ENCODE measurements at regions not wholly inside any gene's neighbourhood (a gene's known extent, or its start where the extent isn't known, plus 50 kb on each side); places are given as distances from the start of the nearest gene placed in this dataset.

GRCh38 chr11:15725246-15725645 is 610.5 kb downstream of the INSC start (continued):
- TF ChIP-seq TOE1 (IDR thresholded peaks at IDR 0.05; ENCODE audit: borderline replicate concordance), result no peak
- no peak for TF ChIP-seq TOE1 (CRISPR knock-in tag; IDR thresholded peaks at IDR 0.05; ENCODE audit: borderline replicate concordance, low read depth)
- TF ChIP-seq MYBL2 (IDR thresholded peaks at IDR 0.05; ENCODE audit: low read depth), result no peak
- TF ChIP-seq MYBL2 (CRISPR knock-in tag; IDR thresholded peaks at IDR 0.05; ENCODE audit: borderline replicate concordance), result no peak
- TF ChIP-seq ESRRB (CRISPR knock-in tag; IDR thresholded peaks at IDR 0.05; ENCODE audit: borderline replicate concordance), result no peak
- TF ChIP-seq RHOXF2B (CRISPR knock-in tag; conservative IDR thresholded peaks at IDR 0.05), result no peak
- TF ChIP-seq, protein P1, sequence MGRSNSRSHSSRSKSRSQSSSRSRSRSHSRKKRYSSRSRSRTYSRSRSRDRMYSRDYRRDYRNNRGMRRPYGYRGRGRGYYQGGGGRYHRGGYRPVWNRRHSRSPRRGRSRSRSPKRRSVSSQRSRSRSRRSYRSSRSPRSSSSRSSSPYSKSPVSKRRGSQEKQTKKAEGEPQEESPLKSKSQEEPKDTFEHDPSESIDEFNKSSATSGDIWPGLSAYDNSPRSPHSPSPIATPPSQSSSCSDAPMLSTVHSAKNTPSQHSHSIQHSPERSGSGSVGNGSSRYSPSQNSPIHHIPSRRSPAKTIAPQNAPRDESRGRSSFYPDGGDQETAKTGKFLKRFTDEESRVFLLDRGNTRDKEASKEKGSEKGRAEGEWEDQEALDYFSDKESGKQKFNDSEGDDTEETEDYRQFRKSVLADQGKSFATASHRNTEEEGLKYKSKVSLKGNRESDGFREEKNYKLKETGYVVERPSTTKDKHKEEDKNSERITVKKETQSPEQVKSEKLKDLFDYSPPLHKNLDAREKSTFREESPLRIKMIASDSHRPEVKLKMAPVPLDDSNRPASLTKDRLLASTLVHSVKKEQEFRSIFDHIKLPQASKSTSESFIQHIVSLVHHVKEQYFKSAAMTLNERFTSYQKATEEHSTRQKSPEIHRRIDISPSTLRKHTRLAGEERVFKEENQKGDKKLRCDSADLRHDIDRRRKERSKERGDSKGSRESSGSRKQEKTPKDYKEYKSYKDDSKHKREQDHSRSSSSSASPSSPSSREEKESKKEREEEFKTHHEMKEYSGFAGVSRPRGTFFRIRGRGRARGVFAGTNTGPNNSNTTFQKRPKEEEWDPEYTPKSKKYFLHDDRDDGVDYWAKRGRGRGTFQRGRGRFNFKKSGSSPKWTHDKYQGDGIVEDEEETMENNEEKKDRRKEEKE (IDR thresholded peaks at IDR 0.05; ENCODE audit: borderline replicate concordance in 1 of 2, control insufficient read depth in 1 of 2, low read depth in 2 of 2, low read length in 1 of 2), result no peak

DNA sequence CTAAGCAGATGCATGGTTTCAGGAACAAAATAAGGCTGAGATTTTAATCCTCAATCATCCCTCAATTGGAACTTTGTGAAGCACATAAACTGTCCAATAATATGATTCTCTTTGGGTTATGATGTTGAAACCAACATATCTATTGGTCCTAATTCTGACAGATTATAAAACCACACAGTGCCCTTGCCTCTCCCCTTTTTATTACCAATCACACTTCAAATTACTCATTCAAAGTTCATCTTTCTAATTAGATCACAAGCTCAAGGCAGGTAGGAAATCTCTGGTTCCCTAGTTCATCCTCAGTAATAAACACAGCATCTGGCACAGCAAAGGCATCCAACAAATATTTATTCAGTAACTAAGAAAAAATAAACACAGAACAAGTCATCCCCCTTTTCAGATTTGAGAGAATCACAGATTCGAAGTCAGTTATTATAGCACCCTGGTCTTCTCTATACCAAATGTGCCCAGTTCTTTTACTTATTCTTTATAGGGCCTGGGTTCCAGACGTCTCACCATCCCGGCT is 611.6 kb downstream of the INSC start:
- WGBS (ENCODE audit: insufficient coverage, low coverage, missing lambda C conversion rate), result 0% methylated on average over 3 of the region's 3 CpGs
- no peak for TF ChIP-seq SOX6 (IDR thresholded peaks at IDR 0.05)
- TF ChIP-seq, protein P2, sequence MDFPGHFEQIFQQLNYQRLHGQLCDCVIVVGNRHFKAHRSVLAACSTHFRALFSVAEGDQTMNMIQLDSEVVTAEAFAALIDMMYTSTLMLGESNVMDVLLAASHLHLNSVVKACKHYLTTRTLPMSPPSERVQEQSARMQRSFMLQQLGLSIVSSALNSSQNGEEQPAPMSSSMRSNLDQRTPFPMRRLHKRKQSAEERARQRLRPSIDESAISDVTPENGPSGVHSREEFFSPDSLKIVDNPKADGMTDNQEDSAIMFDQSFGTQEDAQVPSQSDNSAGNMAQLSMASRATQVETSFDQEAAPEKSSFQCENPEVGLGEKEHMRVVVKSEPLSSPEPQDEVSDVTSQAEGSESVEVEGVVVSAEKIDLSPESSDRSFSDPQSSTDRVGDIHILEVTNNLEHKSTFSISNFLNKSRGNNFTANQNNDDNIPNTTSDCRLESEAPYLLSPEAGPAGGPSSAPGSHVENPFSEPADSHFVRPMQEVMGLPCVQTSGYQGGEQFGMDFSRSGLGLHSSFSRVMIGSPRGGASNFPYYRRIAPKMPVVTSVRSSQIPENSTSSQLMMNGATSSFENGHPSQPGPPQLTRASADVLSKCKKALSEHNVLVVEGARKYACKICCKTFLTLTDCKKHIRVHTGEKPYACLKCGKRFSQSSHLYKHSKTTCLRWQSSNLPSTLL (IDR thresholded peaks at IDR 0.05), result no peak
- intact Hi-C loops (cut with micrococcal nuclease) (no loop called here), in situ Hi-C loops (cut with MboI) (no loop called here)
- Histone ChIP-seq H3K4me2 (ENCODE audit: insufficient read depth, low read length) (no peak overlapping the region), H3K79me2 (ENCODE audit: control insufficient read depth, insufficient read depth, low read length) (no peaks in the 10 kb centered on the region), H3K27ac (ENCODE audit: extremely low read depth, low read depth, low read length) (no peak overlapping the region), H3K4me3 (no peak overlapping the region), H4K20me1 (replicated peaks; ENCODE audit: control insufficient read depth, insufficient read depth, low read length) (no peaks in the 10 kb centered on the region), H3K9me1 (ENCODE audit: control insufficient read depth, insufficient read depth, low read length) (no peaks in the 10 kb centered on the region), H3K9me3 (replicated peaks; ENCODE audit: control insufficient read depth, insufficient read depth, low read depth, low read length) (no peaks in the 10 kb centered on the region), H3K36me3 (ENCODE audit: control insufficient read depth, insufficient read depth, low read length) (no peaks in the 10 kb centered on the region), H3K4me1 (replicated peaks in 1 of 2; ENCODE audit: control insufficient read depth in 2 of 2, insufficient read depth in 2 of 2, low read length in 2 of 2) (no peaks in the 10 kb centered on the region), H3K9ac (ENCODE audit: insufficient read depth in 1 of 2, low read depth in 2 of 2, low read length in 2 of 2) (no peak overlapping the region), H3K27me3 (ENCODE audit: control insufficient read depth in 2 of 2, insufficient read depth in 2 of 2, low read length in 2 of 2) (no peaks in the 10 kb centered on the region; a peak in 2 of 5 replicates), H2AFZ (ENCODE audit: low read depth, low read length) (no peak overlapping the region)
- no peak for FAIRE-seq
- ChIA-PET POLR2A (no interaction called here), CTCF (ENCODE audit: low intra/inter-chr PET ratio) (no interaction called here)
- ATAC-seq, result no peak
- BruUV-seq (replicated peaks), result no TSS peak
- no peak for DNase-seq (ENCODE audit: extremely low read depth in 1 of 4, low spot score in 3 of 4)
